ENCODE measurements at regions not wholly inside any gene's neighbourhood (a gene's known extent, or its start where the extent isn't known, plus 50 kb on each side); places are given as distances from the start of the nearest gene placed in this dataset.
"Not testable (repeated sequence)": the region's sequence is repeated elsewhere in the genome, so short reads cannot be mapped to it uniquely, and the experiment has no call there.

DNA sequence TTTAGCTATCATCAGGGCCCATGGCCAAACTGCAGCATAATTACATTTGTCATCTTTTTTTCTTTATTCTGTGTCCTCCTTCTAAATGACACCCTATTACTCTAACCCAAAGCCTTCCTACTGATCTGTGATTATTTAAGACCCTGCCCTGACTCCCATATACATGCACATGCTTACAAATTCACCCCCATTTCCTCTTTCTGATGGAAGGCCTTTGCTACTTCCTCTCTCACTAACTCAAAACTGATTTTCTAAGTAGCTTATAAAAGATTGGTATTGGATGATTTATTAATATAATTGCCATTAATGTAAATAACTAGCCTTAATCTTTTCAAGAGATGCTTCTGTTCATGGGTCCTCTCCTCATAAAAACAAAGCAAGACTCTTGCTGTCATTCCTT is 179.2 kb downstream of the EDEM1 start:
- Mint-ChIP-seq H3K36me3 (no peaks in the 10 kb centered on the region), H3K27me3 (no peaks in the 10 kb centered on the region), H3K27ac (no peak overlapping the region)

DNA sequence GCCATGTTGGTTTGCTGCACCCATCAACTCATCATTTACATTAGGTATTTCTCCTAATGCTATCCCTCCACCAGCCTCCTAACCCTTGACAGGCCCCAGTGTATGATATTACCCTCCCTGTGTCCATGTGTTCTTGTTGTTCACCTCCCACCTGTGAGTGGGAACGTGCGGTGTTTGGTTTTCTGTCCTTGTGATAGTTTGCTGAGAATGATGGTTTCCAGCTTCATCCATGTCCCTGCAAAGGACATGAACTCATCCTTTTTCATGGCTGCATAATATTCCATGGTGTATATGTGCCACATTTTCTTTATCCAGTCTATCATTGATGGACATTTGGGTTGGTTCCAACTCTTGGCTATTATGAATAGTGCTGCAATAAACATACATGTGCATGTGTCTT is 184.0 kb downstream of the EDEM1 start:
- not testable (repeated sequence) for H3K4me3 Mint-ChIP-seq, H3K27me3 Mint-ChIP-seq, H3K27ac Mint-ChIP-seq, H3K36me3 Mint-ChIP-seq, H3K9me3 Mint-ChIP-seq, H3K4me1 Mint-ChIP-seq

More for the DNA sequence above, 179.2 kb downstream of the EDEM1 start:
- H3K9me3 Mint-ChIP-seq: no peaks in the 10 kb centered on the region
- no peak overlapping the region for H3K4me3 Mint-ChIP-seq
- no peaks in the 10 kb centered on the region for H3K4me1 Mint-ChIP-seq

DNA sequence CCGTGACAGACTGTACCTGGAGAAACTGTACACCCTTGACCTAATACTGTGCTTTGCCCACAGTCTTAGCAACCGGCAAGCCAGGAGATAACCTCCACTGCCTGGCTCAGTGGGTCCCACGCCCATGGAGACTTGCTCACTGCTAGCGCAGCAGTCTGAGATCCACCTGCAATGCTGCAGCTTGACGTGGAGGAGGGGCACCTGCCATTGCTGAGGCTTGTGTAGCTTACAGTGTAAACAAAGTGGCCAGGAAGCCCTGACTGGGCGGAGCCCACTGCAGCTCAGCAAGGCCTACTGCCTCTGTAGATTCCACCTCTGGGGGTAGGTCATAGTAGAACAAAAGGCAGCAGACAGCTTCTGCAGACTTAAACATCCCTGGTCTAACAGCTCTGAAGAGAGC is 189.3 kb downstream of the EDEM1 start:
- Mint-ChIP-seq H3K36me3 (peaks cover 2% of the 10 kb centered on the region), H3K27me3 (no peaks in the 10 kb centered on the region), H3K4me3 (no peak overlapping the region), H3K27ac (no peak overlapping the region), H3K9me3 (peaks cover 8% of the 10 kb centered on the region), H3K4me1 (no peaks in the 10 kb centered on the region)

DNA sequence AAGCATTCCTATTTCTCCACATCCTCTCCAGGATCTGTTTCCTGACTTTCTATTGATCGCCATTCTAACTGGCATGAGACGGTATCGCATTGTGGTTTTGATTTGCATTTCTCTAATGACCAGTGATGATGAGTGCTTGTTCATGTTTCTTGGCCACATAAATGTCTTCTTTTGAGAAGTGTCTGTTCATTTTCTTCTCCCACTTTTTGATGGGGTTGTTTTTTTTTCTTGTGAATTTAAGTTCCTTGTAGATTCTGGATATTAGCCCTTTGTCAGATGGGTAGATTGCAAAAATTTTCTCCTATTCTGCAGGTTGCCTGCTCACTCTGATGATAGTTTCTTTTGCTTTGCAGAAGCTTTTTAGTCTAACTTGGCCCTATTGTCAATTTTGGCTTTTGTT is 191.8 kb downstream of the EDEM1 start:
- H3K27me3 Mint-ChIP-seq, H3K27ac Mint-ChIP-seq, H3K4me1 Mint-ChIP-seq, H3K36me3 Mint-ChIP-seq, H3K4me3 Mint-ChIP-seq, H3K9me3 Mint-ChIP-seq: not testable (repeated sequence)

DNA sequence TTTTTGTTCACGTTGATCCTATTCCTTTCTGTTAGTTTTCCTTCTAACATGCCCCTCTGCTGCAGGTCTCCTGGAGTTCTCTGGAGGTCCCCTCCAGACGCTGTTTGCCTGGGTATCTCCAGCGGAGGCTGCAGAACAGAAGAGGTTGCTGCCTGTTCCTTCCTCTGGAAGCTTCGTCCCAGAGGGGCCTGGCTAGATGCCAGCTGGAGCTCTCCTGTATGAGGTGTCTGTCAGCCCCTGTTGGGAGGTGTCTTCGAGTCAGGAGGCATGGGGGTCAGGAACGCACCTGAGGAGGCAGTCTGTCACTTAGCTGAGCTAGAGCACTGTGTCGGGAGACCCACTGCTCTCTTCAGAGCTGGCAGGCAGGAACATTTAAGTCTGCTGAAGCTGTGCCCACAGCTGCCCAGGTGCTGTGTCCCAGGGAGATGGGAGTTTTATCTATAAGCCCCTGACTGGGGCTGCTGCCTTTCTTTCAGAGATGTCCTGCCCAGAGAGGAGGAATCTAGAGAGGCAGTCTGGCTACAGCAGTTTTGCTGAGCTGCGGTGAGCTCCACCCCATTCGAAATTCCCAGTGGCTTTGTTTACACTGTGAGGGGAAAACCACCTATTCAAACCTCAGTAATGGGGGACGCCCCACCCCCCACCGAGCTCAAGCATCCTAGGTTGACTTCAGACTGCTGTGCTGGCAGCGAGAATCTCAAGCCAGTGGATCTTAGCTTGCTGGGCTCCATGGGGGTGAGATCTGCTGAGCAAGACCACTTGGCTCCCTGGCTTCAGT is 196.2 kb downstream of the EDEM1 start:
- not testable (repeated sequence) for H3K27me3 Mint-ChIP-seq, H3K27ac Mint-ChIP-seq, H3K9me3 Mint-ChIP-seq, H3K4me3 Mint-ChIP-seq, H3K4me1 Mint-ChIP-seq, H3K36me3 Mint-ChIP-seq

DNA sequence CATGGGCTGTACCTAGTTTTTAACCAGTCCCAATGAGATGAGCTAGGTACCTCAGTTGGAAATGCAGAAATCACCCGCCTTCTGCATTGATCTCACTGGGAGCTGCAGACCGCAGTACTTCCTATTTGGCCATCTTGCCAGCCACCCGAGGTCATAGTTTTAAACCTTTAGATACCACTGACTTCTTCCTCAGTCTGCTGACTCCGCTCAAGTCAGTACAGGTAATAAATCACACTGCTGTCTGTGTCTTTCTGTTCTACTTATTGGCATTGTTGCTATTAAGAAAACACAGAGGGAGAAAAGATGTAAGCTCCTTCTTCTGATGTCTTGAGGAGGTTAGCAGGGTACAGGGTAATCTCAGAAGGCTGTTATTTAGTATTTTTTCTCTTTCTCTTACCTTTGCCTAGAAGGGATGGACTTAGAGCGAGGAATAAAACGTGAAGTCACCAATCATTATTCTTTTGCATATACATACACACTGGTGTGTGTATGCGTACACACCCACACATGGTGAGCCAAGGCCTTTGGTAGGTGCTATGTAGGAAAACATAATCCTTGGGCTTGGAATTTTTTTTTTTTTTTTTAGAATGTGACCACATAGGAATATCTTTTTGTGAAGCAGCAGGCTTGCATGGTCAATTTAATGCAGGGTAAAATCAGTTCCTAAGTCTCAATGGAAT is 197.2 kb downstream of the EDEM1 start:
- Mint-ChIP-seq H3K36me3 (no peaks in the 10 kb centered on the region), H3K4me3 (no peak overlapping the region), H3K9me3 (no peaks in the 10 kb centered on the region), H3K4me1 (no peaks in the 10 kb centered on the region), H3K27ac (no peak overlapping the region), H3K27me3 (peaks cover 4% of the 10 kb centered on the region)

DNA sequence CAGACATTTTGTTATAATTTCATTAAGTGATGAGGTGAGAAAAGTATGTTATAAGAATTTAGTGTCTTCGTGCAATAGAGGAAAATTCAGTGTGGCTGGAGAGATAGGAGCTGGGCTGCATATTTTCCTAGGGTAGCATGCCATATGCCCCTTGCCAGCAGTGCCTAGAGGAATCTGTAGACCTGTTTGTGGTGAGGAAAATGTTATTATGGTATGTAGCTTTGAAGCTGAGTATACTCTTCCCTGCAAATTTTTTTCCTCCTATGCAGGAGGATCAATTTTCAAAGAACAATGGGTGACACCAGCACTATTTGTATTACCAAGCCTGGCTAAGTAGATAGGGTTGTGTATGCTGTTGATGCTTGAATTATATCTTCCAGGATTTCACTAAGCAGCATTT is 200.6 kb downstream of the EDEM1 start:
- H3K9me3 Mint-ChIP-seq: no peaks in the 10 kb centered on the region
- no peak overlapping the region for H3K4me3 Mint-ChIP-seq
- H3K4me1 Mint-ChIP-seq: no peaks in the 10 kb centered on the region
- H3K36me3 Mint-ChIP-seq: no peaks in the 10 kb centered on the region
- H3K27me3 Mint-ChIP-seq: peaks cover 8% of the 10 kb centered on the region
- no peak overlapping the region for H3K27ac Mint-ChIP-seq

DNA sequence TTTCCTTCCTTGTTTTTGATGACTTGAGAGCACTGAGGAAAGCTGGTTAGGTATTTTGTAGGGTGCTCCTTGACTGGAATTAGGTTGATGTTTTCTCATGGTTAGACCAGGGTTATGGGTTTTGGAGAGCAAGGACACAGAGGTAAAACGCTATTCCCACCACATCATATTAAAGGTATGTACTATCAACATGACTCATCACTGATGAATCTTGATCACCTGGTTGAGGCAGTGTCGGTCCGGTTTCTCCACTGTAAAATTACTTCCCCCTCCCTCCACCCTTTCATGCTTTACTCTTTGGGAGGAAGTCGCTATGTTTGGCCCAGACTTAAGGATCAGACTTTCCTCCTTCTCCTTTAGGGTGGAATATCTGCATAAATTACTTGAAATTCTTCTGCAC is 201.6 kb downstream of the EDEM1 start:
- H3K36me3 Mint-ChIP-seq: no peaks in the 10 kb centered on the region
- no peak overlapping the region for H3K4me3 Mint-ChIP-seq
- H3K27me3 Mint-ChIP-seq: peaks cover 8% of the 10 kb centered on the region
- no peaks in the 10 kb centered on the region for H3K4me1 Mint-ChIP-seq
- no peak overlapping the region for H3K27ac Mint-ChIP-seq
- no peaks in the 10 kb centered on the region for H3K9me3 Mint-ChIP-seq

DNA sequence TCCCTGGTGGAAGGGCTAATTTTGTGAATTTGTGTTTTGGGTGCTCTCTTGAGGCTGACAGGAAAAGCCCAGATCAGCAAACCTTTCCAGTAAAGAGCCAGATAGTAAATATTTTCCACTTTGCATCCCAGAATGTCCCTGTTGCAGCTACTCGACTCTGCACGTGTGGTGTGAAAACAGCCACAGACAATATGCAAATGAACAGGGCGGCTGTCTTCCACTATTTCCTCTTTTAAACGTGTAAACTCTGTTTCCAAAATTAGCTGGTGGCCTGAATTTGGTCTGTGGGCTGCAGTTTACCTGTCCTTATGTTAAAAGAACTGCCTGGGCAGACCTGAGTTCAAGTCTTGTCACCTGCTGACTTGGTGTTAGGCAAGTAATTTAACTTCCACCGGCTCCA is 202.7 kb downstream of the EDEM1 start:
- no peaks in the 10 kb centered on the region for H3K9me3 Mint-ChIP-seq
- H3K27ac Mint-ChIP-seq: no peak overlapping the region
- H3K36me3 Mint-ChIP-seq: no peaks in the 10 kb centered on the region
- H3K4me1 Mint-ChIP-seq: no peaks in the 10 kb centered on the region
- no peak overlapping the region for H3K4me3 Mint-ChIP-seq
- peaks cover 10% of the 10 kb centered on the region for H3K27me3 Mint-ChIP-seq

DNA sequence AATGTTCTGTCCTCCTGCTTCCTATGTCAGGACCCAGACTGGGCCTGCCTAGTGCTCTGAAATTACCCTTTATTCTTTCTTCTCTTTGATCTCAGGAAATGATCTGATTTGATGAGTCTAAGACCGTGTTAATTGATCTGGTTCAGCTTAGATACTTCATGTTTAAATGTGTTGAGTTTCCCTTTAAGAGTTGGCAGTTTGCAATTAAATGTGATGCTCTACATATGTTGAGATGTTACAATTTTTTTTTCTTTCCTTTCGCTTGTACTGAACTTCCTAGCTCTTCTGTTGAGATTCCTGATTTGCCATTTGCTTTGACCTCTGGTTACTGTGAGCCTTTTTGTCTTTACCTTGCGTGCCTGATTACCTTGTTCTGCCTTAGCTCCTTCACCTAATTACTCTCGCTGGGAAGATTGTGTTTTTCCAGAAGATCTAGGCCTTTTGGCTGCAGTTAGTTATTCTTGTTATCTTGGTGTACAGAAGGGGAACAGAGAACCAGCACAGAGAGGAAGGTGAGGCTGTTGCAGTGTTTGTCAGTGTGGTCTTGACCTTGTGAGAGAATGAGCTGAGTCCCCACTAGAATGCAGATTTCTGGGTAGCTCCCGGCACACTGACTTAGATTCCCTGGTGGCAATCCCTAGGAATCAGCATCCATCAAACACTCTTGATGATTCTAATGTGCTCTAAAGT is 203.6 kb downstream of the EDEM1 start:
- peaks cover 10% of the 10 kb centered on the region for H3K27me3 Mint-ChIP-seq
- H3K9me3 Mint-ChIP-seq: no peaks in the 10 kb centered on the region
- no peak overlapping the region for H3K27ac Mint-ChIP-seq
- H3K4me3 Mint-ChIP-seq: no peak overlapping the region
- no peaks in the 10 kb centered on the region for H3K36me3 Mint-ChIP-seq
- no peaks in the 10 kb centered on the region for H3K4me1 Mint-ChIP-seq

DNA sequence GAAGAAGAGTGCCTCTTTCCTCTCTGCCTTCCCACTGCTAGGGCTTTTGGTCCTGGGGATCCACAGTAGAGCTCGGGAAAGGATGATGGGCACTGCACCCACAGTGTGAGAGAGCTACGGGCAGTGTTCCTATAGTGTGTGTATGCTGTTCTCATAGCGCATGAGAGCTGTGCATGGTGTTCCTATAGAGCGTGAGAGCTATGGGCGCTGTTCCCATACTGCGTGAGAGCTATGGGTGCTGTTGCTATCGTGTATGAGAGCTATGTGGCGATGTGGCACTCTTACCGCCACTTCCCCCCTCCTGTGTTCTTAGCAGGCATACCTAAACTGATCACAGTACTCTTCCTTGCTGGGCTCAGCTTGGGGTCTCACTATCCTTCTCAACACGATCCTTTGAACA is 213.5 kb downstream of the EDEM1 start:
- no peaks in the 10 kb centered on the region for H3K4me1 Mint-ChIP-seq
- H3K9me3 Mint-ChIP-seq: no peaks in the 10 kb centered on the region
- no peak overlapping the region for H3K27ac Mint-ChIP-seq
- H3K36me3 Mint-ChIP-seq: no peaks in the 10 kb centered on the region
- H3K27me3 Mint-ChIP-seq: peaks cover 9% of the 10 kb centered on the region
- H3K4me3 Mint-ChIP-seq: no peak overlapping the region

DNA sequence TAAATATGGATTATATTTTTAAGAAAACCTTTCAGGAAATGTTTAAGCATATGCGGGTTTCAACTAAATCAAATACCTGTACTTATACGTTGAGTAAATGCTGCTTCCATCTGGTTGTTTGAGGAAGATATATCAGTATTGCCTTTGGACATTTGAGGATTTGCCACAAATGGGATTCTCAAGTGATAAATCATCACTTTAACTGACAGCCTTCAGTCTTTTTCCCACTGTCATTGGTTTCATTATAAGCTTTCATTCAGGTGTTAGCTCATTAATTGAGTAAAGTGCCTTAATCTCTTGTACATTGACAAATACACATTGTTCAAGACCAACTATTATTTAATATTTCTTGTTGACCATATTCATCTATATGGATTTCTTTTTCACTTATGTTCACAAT is 217.2 kb downstream of the EDEM1 start:
- H3K36me3 Mint-ChIP-seq: no peaks in the 10 kb centered on the region
- H3K4me3 Mint-ChIP-seq: no peak overlapping the region
- peaks cover 7% of the 10 kb centered on the region for H3K27me3 Mint-ChIP-seq
- no peaks in the 10 kb centered on the region for H3K9me3 Mint-ChIP-seq
- H3K4me1 Mint-ChIP-seq: no peaks in the 10 kb centered on the region
- H3K27ac Mint-ChIP-seq: no peak overlapping the region

DNA sequence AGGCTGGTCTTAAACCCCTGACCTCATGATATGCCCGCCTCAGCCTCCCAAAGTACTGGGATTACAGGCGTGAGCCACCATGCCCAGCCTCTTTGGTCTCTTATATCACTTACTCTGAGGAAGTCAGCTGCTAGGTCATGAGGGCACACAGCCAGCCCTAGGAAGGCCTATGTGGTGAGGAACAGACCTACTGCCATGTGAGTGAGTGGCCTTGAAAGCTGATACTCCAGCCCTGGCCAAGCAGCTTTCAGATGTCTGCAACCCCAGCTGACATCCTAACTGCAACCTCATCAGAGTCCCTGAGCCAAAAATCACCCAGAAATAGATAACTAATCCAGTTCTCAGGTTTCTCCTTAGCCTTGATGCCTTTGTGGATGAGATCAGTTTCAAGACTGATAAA is 224.3 kb downstream of the EDEM1 start:
- H3K27ac Mint-ChIP-seq: no peak overlapping the region
- H3K4me3 Mint-ChIP-seq: no peak overlapping the region
- peaks cover 4% of the 10 kb centered on the region for H3K27me3 Mint-ChIP-seq
- H3K9me3 Mint-ChIP-seq: peaks cover 12% of the 10 kb centered on the region
- peaks cover 1% of the 10 kb centered on the region for H3K36me3 Mint-ChIP-seq
- no peaks in the 10 kb centered on the region for H3K4me1 Mint-ChIP-seq

DNA sequence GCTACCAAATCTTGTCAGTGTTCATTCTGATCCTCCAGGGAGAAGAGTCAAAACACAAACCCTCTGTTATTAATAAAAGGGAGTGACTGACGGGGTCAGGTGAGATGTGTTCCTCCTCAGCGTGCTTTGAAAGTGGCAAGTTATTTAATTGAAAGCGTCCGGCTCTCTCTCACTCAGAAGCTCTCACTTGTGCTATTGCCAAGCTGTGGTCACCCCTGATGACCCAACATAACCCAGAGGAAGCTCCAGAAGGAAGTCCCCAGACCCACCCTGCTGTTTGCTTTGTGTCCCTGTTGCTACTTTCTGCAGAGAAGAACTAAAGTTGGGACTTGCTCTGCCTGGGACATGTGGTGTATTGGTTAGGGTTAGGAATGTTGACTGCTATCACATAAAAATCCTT is 235.6 kb downstream of the EDEM1 start:
- Mint-ChIP-seq H3K27me3 (peaks cover 7% of the 10 kb centered on the region), H3K27ac (no peak overlapping the region), H3K9me3 (no peaks in the 10 kb centered on the region), H3K4me3 (no peak overlapping the region), H3K36me3 (no peaks in the 10 kb centered on the region), H3K4me1 (peaks cover 4% of the 10 kb centered on the region)

DNA sequence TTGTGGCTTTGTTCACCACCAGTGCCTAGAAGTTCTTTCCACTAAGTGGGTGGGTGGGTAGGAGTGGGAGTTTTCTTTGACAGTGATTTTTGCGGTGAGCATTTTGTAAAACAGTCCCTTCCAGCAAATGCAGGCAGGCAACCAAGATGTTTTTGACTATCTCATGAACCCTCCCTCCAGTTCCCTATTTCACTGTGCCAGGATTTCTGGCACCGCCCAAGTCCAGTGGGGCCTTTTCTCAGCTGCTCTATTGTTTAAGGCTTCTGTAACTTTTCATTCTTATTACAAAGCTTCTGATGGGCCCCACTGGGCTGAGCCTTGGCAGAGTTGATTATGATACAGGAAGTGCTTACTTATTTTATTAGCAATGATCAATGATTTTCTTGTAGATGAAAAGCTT is 236.0 kb downstream of the EDEM1 start:
- H3K27ac Mint-ChIP-seq: no peak overlapping the region
- H3K4me3 Mint-ChIP-seq: no peak overlapping the region

DNA sequence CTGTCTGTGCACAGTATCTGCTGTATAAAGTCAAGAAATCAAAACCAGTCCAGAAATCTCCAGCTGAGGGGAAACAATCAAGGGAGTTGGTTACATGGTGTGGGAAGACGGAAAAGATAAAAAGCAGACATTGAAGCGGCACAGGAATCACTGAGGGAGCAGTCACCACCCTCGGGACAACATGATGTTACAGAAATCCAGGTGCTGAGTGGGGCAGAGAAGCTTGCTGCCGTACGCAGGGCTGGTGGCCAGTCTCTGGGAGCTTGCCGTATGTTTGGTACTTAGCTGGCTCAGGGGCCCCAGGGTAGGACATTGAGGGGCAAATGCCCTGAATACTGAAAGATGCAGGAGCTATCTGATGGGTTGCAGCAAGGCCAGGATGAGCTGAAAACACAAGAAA is 237.9 kb downstream of the EDEM1 start:
- Mint-ChIP-seq H3K4me1 (peaks cover 4% of the 10 kb centered on the region), H3K4me3 (no peak overlapping the region), H3K27me3 (peaks cover 9% of the 10 kb centered on the region), H3K9me3 (no peaks in the 10 kb centered on the region), H3K27ac (no peak overlapping the region), H3K36me3 (no peaks in the 10 kb centered on the region)

More for the DNA sequence above, 236.0 kb downstream of the EDEM1 start:
- Mint-ChIP-seq H3K4me1 (peaks cover 4% of the 10 kb centered on the region), H3K36me3 (no peaks in the 10 kb centered on the region), H3K27me3 (peaks cover 9% of the 10 kb centered on the region), H3K9me3 (no peaks in the 10 kb centered on the region)
